NOMO-1 treated with DMSO at 0.1 percent for 48 hours (cell line): ENCODE measurements at regions not wholly inside any gene's neighbourhood (a gene's known extent, or its start where the extent isn't known, plus 50 kb on each side); places are given as distances from the start of the nearest gene placed in this dataset.

Experiments used
- DNase-seq: peaks from one replicate; lab custom pipeline; 2025; ENCODE audit not compliant: unreplicated experiment; lab: John Stamatoyannopoulos, UW

- DNase-seq, result no peak
These were observed 122.1 kb upstream of the ADAMTS16 start for GRCh38 chr5:5017827-5018577.

DNA sequence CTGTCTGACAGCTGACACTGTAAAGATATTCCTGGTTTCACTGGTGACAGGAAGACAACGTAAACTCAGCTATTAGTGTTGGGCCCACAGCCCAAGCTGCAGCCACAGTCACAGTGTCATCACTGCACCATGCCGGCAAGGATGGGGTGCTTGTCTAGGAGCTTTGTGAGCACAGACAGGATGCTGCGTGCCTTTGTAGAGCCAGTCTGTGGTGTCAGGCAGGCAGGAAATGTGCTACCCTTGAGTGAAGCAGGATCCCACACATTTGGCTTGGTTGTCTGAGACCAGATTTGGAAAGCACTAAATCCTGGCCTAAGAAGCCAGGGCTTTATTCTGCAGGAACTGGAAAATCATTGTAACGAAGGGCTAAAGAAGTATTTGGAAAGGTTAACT is 121.6 kb upstream of the ADAMTS16 start:
- DNase-seq, result no peak

DNA sequence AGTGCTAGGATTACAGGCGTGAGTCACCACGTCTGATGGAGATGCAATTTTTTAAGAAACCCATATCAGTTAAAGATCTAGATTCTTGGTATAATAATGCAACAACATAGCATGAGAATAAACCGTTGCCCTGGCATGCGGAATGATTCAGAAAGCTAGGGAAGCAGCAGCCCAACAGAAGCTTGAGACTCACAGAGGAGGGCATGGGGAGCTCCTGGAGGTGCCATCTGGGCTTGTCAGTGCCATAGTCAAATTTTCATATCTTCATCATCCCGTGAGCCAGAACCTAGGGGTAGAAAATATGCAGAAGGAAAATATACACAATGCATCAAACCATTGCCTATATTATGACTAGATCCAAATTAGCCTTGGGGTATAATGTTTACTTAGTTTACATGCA is 118.7 kb upstream of the ADAMTS16 start:
- DNase-seq, result no peak

DNA sequence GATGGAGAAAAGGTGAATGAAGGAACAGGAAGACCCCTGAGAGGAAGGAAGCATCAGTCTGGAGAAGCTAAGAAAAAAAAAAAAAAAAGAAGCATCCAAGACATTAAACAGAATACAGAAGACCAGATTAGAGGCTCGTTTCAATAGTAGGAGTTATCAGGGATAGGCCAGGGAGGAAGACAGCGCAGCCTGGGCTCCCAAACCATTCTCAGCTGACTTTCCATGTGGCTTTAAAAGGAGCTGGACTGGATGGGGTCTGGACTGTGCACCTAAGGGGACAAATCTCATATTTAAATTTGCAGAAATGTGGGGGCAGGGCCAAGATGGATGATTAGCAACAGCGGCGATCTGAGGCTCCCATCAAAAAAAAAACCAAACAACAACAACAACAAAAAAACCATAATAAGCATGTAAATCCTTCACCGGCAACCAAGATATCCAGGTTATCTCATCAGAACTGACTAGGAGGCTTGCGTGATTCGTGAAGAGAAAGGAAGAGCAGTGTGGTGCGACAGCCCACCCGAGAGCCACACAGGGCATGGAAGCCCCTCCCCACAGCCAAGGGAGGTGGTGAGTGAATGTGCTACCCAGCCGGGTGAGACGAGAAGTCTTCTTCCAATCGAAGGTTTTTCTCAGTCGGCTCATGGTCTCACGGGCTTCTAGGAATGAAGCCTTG is 114.9 kb upstream of the ADAMTS16 start:
- DNase-seq, result no peak

GRCh38 chr5:5025774-5026408 is 114.2 kb upstream of the ADAMTS16 start:
- DNase-seq, result no peak

GRCh38 chr5:5026409-5026785 is 113.7 kb upstream of the ADAMTS16 start:
- DNase-seq, result no peak

GRCh38 chr5:5031665-5032064 is 108.5 kb upstream of the ADAMTS16 start:
- DNase-seq, result no peak

GRCh38 chr5:5037674-5038073 is 102.5 kb upstream of the ADAMTS16 start:
- no peak for DNase-seq

- DNase-seq, result no peak
These were observed 100.2 kb upstream of the ADAMTS16 start for GRCh38 chr5:5039918-5040317.

DNA sequence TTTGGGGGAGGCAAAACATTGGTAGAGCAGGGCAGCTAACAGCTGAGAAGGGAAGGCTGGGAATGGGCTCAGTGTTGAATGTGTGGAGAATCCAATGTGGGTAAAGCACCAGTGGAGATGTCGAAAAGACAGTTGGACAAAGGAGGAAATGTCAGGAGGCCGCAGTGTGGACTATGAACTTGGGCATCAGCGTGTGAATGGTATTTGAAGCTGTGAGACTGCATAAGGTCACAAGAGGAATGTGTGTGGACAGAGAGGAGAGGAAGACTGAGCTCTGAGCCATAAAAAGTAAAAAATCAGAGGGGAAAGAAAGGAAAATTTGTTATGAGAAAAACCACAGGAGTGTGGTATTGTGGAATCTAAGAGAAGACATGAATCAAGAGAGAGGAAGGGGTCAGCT is 99.4 kb upstream of the ADAMTS16 start:
- no peak for DNase-seq

- DNase-seq, result no peak
These were observed 97.3 kb upstream of the ADAMTS16 start for GRCh38 chr5:5042806-5043205.

- DNase-seq, result no peak
These were observed 96.8 kb upstream of the ADAMTS16 start for GRCh38 chr5:5043346-5043745.

- no peak for DNase-seq
These were observed 95.8 kb upstream of the ADAMTS16 start for GRCh38 chr5:5044247-5044840.

GRCh38 chr5:5046680-5047502 is 93.2 kb upstream of the ADAMTS16 start:
- DNase-seq, result no peak

DNA sequence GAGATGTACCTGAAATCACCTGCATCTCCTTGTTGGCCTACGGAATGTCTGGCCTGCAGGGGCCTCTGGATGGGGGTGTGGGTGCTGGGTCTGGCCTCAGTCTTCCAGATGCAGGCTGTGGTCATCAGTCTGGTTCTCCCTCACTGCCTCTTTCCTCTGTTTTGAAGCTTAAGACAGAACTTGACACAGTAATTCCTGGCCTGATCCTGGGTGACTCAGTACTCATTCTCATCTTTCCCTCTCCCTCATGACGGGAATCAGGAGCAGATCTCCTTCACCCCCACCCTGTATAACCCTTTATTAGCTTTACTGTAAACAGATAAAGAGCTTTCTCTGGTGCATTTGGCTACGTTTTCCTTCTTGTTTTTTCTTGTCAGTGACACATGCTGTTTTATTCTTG is 89.3 kb upstream of the ADAMTS16 start:
- no peak for DNase-seq

GRCh38 chr5:5055712-5056111 is 84.4 kb upstream of the ADAMTS16 start:
- no peak for DNase-seq

- no peak for DNase-seq
These were observed 78.3 kb upstream of the ADAMTS16 start for GRCh38 chr5:5061836-5062235.

DNA sequence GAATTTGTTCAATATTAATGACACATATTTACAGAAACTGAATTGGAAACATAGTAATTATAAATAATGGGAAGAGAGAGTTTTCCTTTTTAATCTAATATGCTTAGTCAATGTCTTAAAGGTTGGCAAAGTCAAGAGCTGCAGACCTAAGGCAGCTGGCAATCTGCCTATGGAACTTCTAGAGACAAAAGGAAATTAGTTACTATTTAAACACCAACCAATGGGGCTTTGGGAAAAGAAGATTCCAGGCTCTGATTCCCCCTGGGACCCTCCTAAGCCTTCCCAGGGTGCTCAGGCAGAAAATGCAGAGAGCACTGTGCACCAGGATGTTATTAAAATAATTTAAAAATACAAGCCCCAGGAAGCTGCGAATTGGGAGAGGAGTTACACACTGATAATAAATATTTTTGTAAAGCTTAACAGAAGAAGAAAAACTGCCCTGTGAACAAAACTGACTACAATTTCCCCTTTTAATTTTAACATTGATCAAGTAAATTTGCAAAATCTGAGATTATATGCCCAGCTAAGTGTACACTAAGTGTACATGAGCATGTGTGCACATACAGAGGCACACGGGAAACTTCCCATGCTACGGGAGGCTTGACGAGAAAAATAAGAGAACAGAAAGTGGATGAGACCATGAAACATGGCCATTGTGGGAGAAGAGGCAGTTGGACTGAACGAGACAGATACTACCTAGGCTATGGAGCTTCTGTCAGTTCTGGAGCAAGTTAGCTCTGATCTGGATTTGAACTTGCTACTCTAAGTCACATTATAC is 77.4 kb upstream of the ADAMTS16 start:
- no peak for DNase-seq

GRCh38 chr5:5063533-5063953 is 76.6 kb upstream of the ADAMTS16 start:
- no peak for DNase-seq

- DNase-seq, result no peak
These were observed 74.7 kb upstream of the ADAMTS16 start for GRCh38 chr5:5065472-5065871.
